Esophagus muscularis mucosa (tissue), 3 donors: ENCODE measurements at regions not wholly inside any gene's neighbourhood (a gene's known extent, or its start where the extent isn't known, plus 50 kb on each side); places are given as distances from the start of the nearest gene placed in this dataset.

Experiments
- POLR2A ChIP-seq: fragments of 450-650 bp; IDR thresholded peaks from one replicate; pipeline ENCODE4 v1.6.1; 2017; ENCODE audit warnings: antibody characterized with exemption, moderate library complexity, mild to moderate bottlenecking, low read depth
- POLR2AphosphoS5 ChIP-seq, 2 donors: sonication (generic); formaldehyde crosslinking; IDR thresholded peaks; one replicate each; pipeline ENCODE4 v1.6.1; 2017; ENCODE audit warnings: antibody characterized with exemption in 2 of 2
- TF ChIP-seq, protein P1 (sequence below), 3 experiments: fragments of 200-600 bp in 2 of 3; fragments of 450-650 bp in 1 of 3; sonication (generic) in 2 of 3; IDR thresholded peaks; one replicate each; pipeline ENCODE4 v1.5.1; 2017 to 2019; ENCODE audit warnings: antibody characterized with exemption in 3 of 3, mild to moderate bottlenecking in 2 of 3, moderate library complexity in 1 of 3

DNA sequence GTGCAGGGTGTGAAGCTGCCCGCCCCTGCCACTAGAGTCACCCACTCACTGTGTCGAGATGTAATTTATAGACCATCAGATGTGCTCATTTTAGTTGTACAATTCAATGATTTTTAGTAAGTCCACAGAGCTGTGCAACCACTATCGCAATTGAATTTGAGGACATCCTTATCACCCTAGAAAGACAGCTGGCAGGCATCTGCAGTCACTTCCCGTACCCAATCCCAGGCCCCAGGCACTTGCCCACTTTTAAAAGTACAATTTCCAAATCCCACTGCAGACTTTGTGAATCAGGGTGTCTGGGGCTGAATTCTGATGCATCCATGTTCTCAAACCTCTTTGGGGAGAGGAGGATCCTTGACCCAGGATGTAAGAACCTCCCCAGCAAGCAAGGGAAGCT is 521.3 kb upstream of the SALL3 start:
- TF ChIP-seq, protein P1, sequence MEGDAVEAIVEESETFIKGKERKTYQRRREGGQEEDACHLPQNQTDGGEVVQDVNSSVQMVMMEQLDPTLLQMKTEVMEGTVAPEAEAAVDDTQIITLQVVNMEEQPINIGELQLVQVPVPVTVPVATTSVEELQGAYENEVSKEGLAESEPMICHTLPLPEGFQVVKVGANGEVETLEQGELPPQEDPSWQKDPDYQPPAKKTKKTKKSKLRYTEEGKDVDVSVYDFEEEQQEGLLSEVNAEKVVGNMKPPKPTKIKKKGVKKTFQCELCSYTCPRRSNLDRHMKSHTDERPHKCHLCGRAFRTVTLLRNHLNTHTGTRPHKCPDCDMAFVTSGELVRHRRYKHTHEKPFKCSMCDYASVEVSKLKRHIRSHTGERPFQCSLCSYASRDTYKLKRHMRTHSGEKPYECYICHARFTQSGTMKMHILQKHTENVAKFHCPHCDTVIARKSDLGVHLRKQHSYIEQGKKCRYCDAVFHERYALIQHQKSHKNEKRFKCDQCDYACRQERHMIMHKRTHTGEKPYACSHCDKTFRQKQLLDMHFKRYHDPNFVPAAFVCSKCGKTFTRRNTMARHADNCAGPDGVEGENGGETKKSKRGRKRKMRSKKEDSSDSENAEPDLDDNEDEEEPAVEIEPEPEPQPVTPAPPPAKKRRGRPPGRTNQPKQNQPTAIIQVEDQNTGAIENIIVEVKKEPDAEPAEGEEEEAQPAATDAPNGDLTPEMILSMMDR (IDR thresholded peaks at IDR 0.05) = no peak
- TF ChIP-seq POLR2A (no peak), POLR2AphosphoS5 (IDR thresholded peaks at IDR 0.05) (no peak)
